ENCODE measurements at regions not wholly inside any gene's neighbourhood (a gene's known extent, or its start where the extent isn't known, plus 50 kb on each side); places are given as distances from the start of the nearest gene placed in this dataset.

DNA sequence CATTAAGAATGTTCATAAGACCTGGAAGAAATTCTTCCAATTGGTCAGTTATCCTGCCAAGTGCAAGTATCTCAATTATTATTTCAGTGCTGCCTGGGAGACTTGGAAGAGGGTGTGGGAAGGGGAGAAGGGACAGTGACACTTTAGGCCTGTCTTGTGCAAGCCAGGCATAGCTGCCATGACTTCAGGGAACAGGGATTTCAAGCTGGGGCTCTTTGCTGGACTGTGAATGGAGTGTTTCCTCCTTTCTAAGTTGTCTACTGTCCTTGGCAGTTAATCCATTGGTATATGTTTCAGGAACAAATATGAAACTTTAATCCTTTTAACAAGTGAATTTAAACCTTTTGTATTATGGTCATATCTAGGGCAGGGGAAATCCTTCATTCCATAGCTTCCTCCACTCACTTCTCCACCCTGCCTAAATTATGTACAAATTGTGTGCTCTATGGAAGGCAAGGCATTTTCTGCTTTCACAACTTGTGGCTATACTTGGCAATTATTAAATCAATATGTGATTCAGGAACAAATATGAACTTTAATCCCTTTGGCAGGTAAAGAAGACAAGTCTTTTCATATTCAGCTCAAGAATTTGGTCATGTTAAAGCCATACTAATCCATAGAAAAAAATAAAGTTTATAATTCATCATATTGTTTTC, 72.7 kb upstream of the IL33 start:
- TF ChIP-seq, protein P1, sequence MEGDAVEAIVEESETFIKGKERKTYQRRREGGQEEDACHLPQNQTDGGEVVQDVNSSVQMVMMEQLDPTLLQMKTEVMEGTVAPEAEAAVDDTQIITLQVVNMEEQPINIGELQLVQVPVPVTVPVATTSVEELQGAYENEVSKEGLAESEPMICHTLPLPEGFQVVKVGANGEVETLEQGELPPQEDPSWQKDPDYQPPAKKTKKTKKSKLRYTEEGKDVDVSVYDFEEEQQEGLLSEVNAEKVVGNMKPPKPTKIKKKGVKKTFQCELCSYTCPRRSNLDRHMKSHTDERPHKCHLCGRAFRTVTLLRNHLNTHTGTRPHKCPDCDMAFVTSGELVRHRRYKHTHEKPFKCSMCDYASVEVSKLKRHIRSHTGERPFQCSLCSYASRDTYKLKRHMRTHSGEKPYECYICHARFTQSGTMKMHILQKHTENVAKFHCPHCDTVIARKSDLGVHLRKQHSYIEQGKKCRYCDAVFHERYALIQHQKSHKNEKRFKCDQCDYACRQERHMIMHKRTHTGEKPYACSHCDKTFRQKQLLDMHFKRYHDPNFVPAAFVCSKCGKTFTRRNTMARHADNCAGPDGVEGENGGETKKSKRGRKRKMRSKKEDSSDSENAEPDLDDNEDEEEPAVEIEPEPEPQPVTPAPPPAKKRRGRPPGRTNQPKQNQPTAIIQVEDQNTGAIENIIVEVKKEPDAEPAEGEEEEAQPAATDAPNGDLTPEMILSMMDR (IDR thresholded peaks at IDR 0.05; ENCODE audit: low read length), result no peak
- TF ChIP-seq EZH2 (IDR thresholded peaks at IDR 0.05; ENCODE audit: borderline replicate concordance, low read length), result no peak
